Lower leg skin (tissue), 3 donors: ENCODE measurements at regions not wholly inside any gene's neighbourhood (a gene's known extent, or its start where the extent isn't known, plus 50 kb on each side); places are given as distances from the start of the nearest gene placed in this dataset.

ENCODE experiments used
- CTCF ChIP-seq, 3 donors: fragments of 450-650 bp; IDR thresholded peaks; one replicate each; pipeline ENCODE4 v1.5.1; 2016; ENCODE audit warnings: antibody characterized with exemption in 3 of 3, mild to moderate bottlenecking in 3 of 3, moderate library complexity in 2 of 3
- POLR2A ChIP-seq, 2 donors: fragments of 450-650 bp; IDR thresholded peaks; one replicate each; pipeline ENCODE4 v1.6.1; 2016 to 2017; ENCODE audit warnings: antibody characterized with exemption in 2 of 2, mild to moderate bottlenecking in 1 of 2, moderate library complexity in 1 of 2

- TF ChIP-seq CTCF (IDR thresholded peaks at IDR 0.05) (no peak), POLR2A (IDR thresholded peaks at IDR 0.05) (no peak)
Measured at GRCh38 chr5:30368064-30368463, 825.4 kb upstream of the CDH6 start.
